ENCODE measurements at regions not wholly inside any gene's neighbourhood (a gene's known extent, or its start where the extent isn't known, plus 50 kb on each side); places are given as distances from the start of the nearest gene placed in this dataset.

DNA sequence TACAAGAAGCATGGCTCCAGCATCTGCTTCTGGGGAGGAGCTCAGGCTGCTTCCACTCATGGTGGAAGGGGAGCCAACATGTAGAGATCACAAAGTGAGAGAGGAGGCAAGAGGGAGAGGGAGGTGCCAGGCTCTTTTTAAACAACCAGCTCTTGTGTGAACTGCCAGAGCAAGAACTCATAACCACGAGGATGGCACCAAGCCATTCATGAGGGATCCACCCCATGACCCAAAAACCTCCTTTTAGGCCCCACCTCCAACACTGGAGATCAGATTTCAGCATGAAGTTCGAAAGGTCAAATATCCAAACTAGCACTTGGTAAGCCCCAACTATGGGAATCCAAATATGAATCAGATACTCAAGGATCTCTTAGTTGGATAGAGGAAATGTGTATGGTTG, 131.2 kb downstream of the RXFP2 start:
- TF ChIP-seq, protein P1, sequence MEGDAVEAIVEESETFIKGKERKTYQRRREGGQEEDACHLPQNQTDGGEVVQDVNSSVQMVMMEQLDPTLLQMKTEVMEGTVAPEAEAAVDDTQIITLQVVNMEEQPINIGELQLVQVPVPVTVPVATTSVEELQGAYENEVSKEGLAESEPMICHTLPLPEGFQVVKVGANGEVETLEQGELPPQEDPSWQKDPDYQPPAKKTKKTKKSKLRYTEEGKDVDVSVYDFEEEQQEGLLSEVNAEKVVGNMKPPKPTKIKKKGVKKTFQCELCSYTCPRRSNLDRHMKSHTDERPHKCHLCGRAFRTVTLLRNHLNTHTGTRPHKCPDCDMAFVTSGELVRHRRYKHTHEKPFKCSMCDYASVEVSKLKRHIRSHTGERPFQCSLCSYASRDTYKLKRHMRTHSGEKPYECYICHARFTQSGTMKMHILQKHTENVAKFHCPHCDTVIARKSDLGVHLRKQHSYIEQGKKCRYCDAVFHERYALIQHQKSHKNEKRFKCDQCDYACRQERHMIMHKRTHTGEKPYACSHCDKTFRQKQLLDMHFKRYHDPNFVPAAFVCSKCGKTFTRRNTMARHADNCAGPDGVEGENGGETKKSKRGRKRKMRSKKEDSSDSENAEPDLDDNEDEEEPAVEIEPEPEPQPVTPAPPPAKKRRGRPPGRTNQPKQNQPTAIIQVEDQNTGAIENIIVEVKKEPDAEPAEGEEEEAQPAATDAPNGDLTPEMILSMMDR (IDR thresholded peaks at IDR 0.05): no peak
- TF ChIP-seq EZH2 (IDR thresholded peaks at IDR 0.05; ENCODE audit: borderline replicate concordance, insufficient read depth, low read depth, low read length, poor library complexity, severe bottlenecking): no peak
- no peaks in the 10 kb centered on the region for H3K79me2 ChIP-seq (ENCODE audit: control insufficient read depth, insufficient read depth, low read length)
- ChIA-PET CTCF (interaction anchor here (0.5 kb wide), 1 partner anchor 781 kb away, joined by 4 read pairs; no protein-coding TSS in a partner anchor), POLR2A (no interaction called here)
- no peaks in the 10 kb centered on the region for H4K20me1 ChIP-seq (ENCODE audit: control insufficient read depth, insufficient read depth, low read length, poor library complexity, severe bottlenecking)
- no peak for DNase-seq
- no peaks in the 10 kb centered on the region for H3K27me3 Mint-ChIP-seq
- no peak for ATAC-seq (ENCODE audit: low read depth)
- no peak overlapping the region for H3K27ac ChIP-seq (ENCODE audit: low read length in 2 of 2)
- H3K36me3 ChIP-seq (replicated peaks in 1 of 2; ENCODE audit: control extremely low read depth in 1 of 2, control insufficient read depth in 1 of 2, extremely low read depth in 1 of 2, insufficient read depth in 2 of 2, low read length in 1 of 2): no peaks in the 10 kb centered on the region
- no peaks in the 10 kb centered on the region for H3K4me1 ChIP-seq (ENCODE audit: control insufficient read depth in 2 of 2, insufficient read depth in 2 of 2, low read length in 2 of 2)
- no CpG with 5 or more reads among the region's 2 CpGs for WGBS (ENCODE audit: insufficient coverage)
- no peaks in the 10 kb centered on the region for H3K9me3 Mint-ChIP-seq (ENCODE audit: insufficient read depth)
- H3K27me3 ChIP-seq (replicated peaks in 1 of 4; ENCODE audit: control extremely low read depth in 1 of 4, control insufficient read depth in 3 of 4, insufficient read depth in 4 of 4, low read length in 3 of 4): no peaks in the 10 kb centered on the region
- no peak overlapping the region for H3K9ac ChIP-seq (ENCODE audit: low read length)
- no peak overlapping the region for H3K27ac Mint-ChIP-seq
- H3K9me3 ChIP-seq (ENCODE audit: control extremely low read depth in 1 of 3, control insufficient read depth in 2 of 3, insufficient read depth in 1 of 3, low read length in 2 of 3): no peaks in the 10 kb centered on the region
- H3K4me3 ChIP-seq (ENCODE audit: control extremely low read depth in 1 of 5, extremely low read depth in 1 of 5, insufficient read depth in 1 of 5, low read depth in 2 of 5, low read length in 4 of 5): no peak overlapping the region
- H3K4me1 Mint-ChIP-seq: peaks cover 5% of the 10 kb centered on the region
- no peak overlapping the region for H3K4me2 ChIP-seq (replicated peaks; ENCODE audit: low read depth, low read length, poor library complexity, severe bottlenecking)
- intact Hi-C loops (cut with micrococcal nuclease): no loop called here
- no peak overlapping the region for H3K4me3 Mint-ChIP-seq
- no peak overlapping the region for H2AFZ ChIP-seq (ENCODE audit: insufficient read depth, low read depth, low read length, poor library complexity, severe bottlenecking)

DNA sequence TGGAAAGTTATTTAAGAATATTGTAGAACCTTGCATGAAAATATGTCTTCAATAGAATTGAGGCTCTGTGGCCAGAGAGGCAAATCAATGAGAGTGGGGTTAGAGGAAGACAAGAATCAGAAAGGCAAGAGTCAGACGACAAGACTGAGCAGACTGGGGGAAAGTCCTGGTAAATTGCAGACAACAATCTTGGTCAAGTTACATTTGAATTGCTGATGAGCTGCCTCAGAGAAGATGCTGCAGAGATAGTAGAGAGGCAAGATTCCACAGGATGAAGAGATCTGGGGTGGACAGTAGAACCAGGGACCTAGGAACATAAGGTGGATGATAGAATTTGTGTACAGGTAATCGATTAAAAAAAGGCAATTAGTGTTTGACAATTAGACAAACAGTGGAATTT, 133.8 kb downstream of the RXFP2 start:
- Histone ChIP-seq H3K79me2 (ENCODE audit: control insufficient read depth, insufficient read depth, low read length) (no peaks in the 10 kb centered on the region), H4K20me1 (ENCODE audit: control insufficient read depth, insufficient read depth, low read length, poor library complexity, severe bottlenecking) (no peaks in the 10 kb centered on the region), H2AFZ (ENCODE audit: insufficient read depth, low read depth, low read length, poor library complexity, severe bottlenecking) (no peak overlapping the region), H3K4me2 (replicated peaks; ENCODE audit: low read depth, low read length, poor library complexity, severe bottlenecking) (no peak overlapping the region), H3K4me1 (ENCODE audit: control insufficient read depth in 2 of 2, insufficient read depth in 2 of 2, low read length in 2 of 2) (no peaks in the 10 kb centered on the region), H3K36me3 (replicated peaks in 1 of 2; ENCODE audit: control extremely low read depth in 1 of 2, control insufficient read depth in 1 of 2, extremely low read depth in 1 of 2, insufficient read depth in 2 of 2, low read length in 1 of 2) (no peaks in the 10 kb centered on the region), H3K9me3 (ENCODE audit: control extremely low read depth in 1 of 3, control insufficient read depth in 2 of 3, insufficient read depth in 1 of 3, low read length in 2 of 3) (no peaks in the 10 kb centered on the region), H3K9ac (ENCODE audit: low read length) (no peak overlapping the region), H3K4me3 (ENCODE audit: control extremely low read depth in 1 of 5, extremely low read depth in 1 of 5, insufficient read depth in 1 of 5, low read depth in 2 of 5, low read length in 4 of 5) (no peak overlapping the region), H3K27me3 (replicated peaks in 1 of 4; ENCODE audit: control extremely low read depth in 1 of 4, control insufficient read depth in 3 of 4, insufficient read depth in 4 of 4, low read length in 3 of 4) (no peaks in the 10 kb centered on the region), H3K27ac (ENCODE audit: low read length in 2 of 2) (no peak overlapping the region)
- H3K27me3 Mint-ChIP-seq: no peaks in the 10 kb centered on the region
- no peak overlapping the region for H3K4me3 Mint-ChIP-seq
- CTCF ChIA-PET: no interaction called here
- no peaks in the 10 kb centered on the region for H3K4me1 Mint-ChIP-seq
- POLR2A ChIA-PET: no interaction called here
- intact Hi-C loops (cut with micrococcal nuclease): no loop called here
- ATAC-seq (ENCODE audit: low read depth) (no peak), DNase-seq (no peak)
- H3K27ac Mint-ChIP-seq: no peak overlapping the region
- TF ChIP-seq, protein P1 (IDR thresholded peaks at IDR 0.05): no peak
- TF ChIP-seq EZH2 (IDR thresholded peaks at IDR 0.05; ENCODE audit: borderline replicate concordance, insufficient read depth, low read depth, low read length, poor library complexity, severe bottlenecking): no peak
- WGBS (ENCODE audit: insufficient coverage): 63% methylated on average over 1 of the region's 2 CpGs
- H3K9me3 Mint-ChIP-seq (ENCODE audit: insufficient read depth): no peaks in the 10 kb centered on the region

All from B cell (primary cell).